ENCODE measurements at regions not wholly inside any gene's neighbourhood (a gene's known extent, or its start where the extent isn't known, plus 50 kb on each side); places are given as distances from the start of the nearest gene placed in this dataset.

GRCh38 chr2:45182667-45183295 is 173.5 kb upstream of the SIX2 start:
- FAIRE-seq (no peak), DNase-seq (ENCODE audit: low spot score in 2 of 2) (no peak)

DNA sequence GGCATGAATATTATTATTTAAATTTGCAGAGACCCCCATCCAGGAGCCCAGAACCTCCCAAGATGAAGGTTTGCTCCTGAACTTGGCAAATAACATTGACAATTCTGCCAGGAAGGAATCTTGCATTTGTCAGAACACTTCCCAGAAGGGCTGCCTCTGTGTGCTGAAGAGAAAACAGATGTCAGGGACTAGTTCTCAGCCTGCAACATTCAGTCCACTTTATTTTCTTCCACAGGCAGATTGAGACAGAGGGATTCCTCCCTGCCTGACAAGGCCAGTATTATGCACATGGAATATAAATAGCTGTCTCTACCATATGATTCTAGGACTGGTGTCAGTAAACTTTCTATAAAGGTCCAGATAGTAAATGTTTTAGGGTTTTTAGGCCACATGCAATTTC is 171.5 kb upstream of the SIX2 start:
- DNase-seq (ENCODE audit: low spot score in 2 of 2) (no peak), FAIRE-seq (no peak)

DNA sequence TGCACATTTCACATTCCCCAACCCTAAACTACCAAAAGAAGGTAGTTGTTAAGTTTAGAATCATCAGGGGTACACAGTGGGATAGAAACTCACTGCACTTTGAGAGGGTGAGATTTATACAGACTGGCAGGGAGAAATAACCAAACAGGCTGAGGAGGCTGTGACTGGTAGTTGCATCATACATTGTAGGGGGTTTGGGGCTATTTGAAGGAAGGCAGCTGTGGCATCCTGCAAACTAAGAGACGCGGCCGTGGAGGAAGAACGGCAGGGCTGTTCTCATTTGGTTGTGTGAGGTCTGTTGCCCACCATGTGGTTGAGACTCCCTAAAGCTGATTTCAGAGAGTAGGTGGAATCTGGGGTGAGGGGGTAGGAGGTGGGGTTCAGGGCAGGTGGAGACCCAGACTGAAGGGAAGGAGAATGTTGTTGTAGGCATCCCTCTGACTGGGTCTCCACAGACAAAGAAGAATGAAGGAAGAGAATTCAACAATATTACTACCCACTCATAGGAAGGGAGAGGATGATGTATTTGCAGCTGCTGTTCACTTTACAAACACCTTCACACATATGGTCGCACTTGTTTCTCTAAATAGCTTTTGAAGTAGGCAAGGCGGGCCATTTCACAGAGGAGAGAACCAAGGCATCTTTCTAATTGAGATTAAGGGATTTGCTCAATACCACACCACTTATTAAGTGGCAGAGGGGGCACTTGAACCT is 170.9 kb upstream of the SIX2 start:
- DNase-seq (ENCODE audit: low spot score in 2 of 2) (no peak), FAIRE-seq (no peak)

DNA sequence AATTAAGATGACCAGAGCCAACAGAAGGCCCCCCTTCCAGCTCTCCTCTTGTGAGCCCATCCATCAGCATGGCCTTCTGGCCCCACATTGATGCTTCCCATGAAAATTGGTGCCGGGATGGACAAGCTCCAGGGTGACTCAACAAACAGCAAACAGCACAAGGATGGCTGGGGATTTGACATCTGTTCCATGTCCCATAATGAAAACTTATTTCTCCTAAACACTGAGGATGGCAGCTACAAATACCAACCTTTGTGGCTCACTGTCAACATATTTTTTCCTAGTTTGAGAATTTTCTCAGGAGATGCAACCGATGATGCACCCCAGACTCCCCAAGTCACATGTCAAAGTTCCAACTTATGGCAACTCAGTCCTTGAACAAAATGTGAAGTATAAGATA is 169.6 kb upstream of the SIX2 start:
- DNase-seq (ENCODE audit: low spot score in 2 of 2): no peak
- no peak for FAIRE-seq

DNA sequence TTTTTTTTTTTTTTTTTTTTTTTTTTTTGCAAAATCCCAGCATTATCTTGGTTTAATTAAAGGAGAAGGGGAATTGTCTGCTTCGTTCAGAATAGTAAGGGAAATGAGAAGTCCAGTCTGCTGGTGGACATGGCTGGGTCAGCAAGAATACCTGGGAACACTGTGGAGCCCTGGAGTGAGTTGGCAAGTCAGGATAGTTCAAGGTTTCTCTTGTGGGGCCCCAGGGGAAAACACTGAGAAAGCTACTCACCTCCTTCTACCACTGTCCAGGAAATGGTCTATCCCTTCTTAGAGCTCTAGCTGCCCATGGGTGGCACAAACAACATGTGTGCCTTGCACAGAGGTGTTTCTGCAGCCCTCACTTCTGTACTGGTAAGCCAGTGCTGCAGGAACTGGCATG is 169.1 kb upstream of the SIX2 start:
- FAIRE-seq: no peak
- DNase-seq (ENCODE audit: low spot score in 2 of 2): no peak

GRCh38 chr2:45177870-45178269 is 168.6 kb upstream of the SIX2 start:
- no peak for DNase-seq (ENCODE audit: low spot score in 2 of 2)
- no peak for FAIRE-seq

DNA sequence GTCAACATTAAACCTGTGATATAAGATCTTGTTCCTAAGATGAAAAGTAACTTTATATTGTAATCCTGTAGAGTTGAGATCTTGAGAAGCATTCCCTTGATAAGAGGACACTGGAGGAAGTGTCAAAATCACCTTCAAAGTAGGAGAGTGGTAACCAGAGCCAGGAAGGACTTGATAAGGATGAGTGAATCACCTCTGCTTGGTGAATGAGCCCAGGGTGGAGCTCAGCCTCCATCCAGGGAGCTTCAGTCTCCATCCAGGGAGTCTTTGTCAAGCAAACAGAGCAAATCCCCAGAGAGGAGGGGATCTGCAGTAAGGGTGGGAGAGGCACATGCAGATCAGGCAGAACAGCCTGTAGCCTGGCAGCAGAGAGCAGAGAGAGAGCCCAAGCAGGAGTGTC is 167.1 kb upstream of the SIX2 start:
- DNase-seq (ENCODE audit: low spot score in 2 of 2) (no peak), FAIRE-seq (no peak)

- FAIRE-seq (no peak), DNase-seq (ENCODE audit: low spot score in 2 of 2) (no peak)
Observed at GRCh38 chr2:45173513-45173912, 164.3 kb upstream of the SIX2 start.

DNA sequence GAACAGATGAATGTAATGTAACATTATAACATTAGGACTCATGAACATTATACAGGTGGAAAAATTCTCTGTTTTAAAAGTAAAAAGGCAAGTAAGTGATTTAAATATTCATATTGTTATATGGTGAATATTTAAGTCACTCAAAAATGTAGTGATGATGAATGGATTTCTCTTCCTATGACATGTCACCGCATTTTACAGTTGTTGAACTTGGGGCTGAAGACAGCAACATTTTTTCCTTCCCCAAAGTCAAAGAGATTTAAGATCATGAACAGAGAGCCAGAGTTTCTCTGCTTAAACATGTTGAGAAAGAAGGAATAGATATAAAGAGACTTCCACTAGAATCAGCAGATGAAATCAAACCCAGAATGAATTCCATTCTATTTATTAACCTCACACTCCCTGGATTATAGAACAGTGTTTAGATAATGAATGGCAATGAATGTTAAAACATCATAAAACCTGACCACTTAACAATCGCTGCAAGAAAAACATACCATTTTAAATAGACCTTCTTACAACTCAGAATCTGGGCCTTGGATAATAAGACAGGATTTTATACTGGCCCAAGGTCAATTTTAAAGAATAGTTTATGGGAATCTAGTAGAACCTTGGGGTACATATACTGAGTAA is 163.6 kb upstream of the SIX2 start:
- FAIRE-seq (no peak), DNase-seq (ENCODE audit: low spot score in 2 of 2) (no peak)

- no peak for FAIRE-seq
- DNase-seq (ENCODE audit: low spot score in 2 of 2): no peak
Observed at GRCh38 chr2:45172142-45172541, 162.9 kb upstream of the SIX2 start.

DNA sequence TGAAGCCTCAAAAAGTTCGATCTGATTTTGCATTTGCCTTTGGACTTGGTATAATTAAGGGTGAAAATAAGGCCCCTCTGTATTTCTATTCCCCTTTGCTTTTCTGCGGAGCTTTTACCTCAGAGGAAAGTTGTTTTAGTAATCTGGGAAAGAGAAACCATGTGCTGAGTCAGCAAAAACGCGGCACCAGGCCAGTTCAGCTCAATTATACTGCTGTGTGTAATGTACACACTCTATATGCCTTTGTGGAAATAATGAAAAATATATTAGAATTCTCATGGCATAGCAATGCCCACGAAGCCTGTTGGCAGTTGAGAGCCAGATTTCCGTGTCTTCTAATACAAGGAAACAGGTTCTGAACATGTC is 161.9 kb upstream of the SIX2 start:
- DNase-seq (ENCODE audit: low spot score in 2 of 2): no peak

DNA sequence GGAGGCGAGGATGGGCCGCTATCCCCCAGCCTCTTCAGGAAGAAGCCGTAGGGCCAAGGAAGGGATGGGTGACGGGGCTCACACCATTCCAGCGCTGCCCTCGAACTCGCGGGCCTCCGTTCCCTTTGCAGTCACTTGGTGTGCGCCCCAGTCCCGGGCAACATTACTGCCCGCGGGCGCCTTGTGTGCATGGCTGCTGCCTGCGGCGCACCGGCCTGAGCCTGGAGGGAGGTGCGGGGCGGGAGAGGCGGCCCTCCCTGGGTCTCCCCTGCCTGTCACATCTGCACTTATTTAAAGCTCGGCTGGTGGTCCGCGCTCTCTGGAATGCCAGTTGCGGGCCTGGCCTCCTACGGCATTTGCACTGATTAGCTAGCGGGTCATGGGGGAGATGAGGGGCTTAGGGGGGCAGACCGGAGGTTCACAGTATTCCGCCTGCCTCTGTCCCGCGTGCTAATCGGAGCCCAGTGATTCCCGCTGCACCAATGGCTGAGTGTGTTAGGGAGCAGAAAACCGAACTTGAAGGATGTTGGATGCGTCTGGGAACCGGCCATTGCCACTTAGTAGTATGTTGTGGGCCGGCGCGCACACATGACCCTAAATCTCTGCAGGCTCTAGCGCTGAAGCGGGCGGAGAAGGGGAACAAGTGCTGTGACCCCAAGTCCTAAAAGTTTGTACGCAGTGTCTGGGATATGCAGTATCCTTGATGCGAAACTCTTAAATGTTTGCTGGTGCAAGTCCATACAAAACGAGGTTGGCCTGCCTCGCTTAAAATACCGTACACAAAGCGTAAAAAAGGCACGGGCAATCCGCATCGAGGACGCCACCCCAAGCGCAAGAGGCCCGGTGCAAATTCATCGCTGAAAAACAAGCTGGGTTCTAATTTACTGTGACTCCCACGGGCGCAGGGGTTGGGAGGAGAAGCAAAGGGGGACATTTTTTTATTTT is 161.2 kb upstream of the SIX2 start:
- no peak for DNase-seq (ENCODE audit: low spot score in 2 of 2)
- no peak for FAIRE-seq

More for the DNA sequence above, 161.9 kb upstream of the SIX2 start:
- FAIRE-seq: no peak

- DNase-seq (ENCODE audit: low spot score in 2 of 2) (peak; percentile 22 to 26), FAIRE-seq (no peak)
Observed at GRCh38 chr2:45169339-45170190, 160.3 kb upstream of the SIX2 start.

DNA sequence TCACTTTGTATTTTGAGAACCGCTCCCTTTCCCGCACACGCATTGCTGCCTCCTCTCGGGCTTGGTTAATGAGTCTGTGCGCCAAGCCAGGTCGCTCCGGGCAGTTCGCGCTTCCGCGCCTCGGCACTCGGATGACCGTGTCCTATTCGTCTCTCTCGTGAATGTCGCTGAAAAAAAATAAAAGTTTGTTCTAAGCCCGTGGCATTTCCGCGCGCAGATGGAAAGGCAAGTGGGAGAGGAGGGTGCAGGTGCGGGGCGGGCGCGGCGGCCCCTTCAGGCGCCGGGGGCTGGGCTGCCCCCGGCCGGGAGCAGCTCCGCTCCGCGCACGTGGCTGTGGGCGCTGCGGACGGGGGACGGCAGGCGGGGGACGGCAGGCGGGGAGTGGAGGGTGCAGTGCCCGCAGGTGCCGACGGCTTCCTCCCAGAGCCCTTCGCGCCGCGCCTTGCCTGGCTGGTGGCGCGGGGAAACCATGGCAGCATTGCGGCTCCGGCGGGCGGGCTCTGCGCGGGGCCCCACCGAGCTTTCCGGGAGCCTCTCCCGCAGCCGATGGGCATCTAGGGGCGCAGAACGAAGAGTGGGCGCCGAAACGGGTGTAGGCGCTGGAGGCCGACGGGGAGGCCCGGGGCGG is 159.6 kb upstream of the SIX2 start:
- FAIRE-seq (no peak), DNase-seq (ENCODE audit: low spot score in 2 of 2) (peak; percentile 13 to 33)

DNA sequence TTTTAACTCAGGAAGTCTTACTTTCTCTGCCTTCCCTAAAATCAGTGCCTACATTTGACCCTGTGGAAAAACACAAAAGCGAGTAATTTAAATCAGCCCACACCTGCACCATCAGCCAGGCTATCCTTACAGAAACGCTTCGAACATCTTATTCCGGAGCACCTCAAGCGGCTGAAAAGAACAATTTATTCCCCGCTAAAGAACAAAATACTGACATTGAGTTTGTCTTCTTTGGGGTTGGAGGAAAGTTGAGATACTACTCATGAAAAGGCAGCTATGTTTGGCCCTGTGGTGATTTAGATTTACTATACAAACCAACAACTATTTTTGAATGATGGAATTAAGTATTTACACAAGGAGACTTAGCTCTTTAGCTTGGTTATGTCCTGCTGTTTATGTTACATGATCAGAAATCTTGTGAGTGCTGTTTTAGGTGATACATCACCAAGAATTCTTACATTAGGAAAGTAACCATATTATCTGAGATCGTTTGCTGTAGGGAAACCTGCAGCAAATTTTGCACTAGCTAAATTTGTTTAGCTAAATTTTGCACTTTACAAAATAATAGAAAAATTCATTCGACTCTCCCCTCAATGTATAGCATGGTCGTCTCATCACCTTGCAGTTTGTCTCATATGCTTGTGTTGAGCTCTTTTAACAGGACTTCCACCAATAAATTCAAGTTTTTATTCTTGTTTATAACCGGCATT is 158.8 kb upstream of the SIX2 start:
- FAIRE-seq: no peak

DNA sequence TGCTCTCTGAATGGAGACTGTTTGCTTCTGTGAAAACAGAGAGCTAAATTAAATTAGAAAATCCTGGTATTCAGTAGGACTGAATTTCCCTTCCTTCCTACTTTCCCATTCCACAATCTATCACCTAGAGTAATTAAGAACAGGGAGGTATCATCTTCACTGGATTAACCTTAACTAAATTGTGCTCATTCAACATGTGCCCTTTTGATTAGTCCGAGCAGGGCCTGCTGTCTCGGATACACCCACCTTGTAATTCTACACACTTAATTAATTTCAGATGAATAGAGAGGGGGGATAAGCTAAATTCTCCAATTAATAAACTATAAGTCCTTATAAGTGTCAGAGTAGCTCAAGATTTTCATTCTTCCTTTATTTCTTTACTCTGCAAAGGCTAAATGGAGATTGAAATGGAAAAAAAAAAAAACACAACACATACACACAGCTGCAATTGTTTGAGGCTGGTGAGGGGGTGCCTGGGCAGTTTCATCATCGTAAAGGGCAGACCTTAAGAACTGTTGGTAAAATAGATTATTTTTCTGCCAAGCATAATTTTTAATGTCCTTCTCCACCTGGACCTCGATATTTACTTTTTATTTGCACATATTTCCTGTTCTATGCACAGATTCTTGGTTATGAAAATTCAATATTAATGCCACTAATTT is 157.1 kb upstream of the SIX2 start:
- DNase-seq (ENCODE audit: low spot score in 2 of 2) (no peak), FAIRE-seq (no peak)

More for the DNA sequence above, 158.8 kb upstream of the SIX2 start:
- DNase-seq (ENCODE audit: low spot score in 2 of 2): no peak

- DNase-seq (ENCODE audit: low spot score in 2 of 2): no peak
- FAIRE-seq: no peak
Observed at GRCh38 chr2:45162711-45163110, 153.5 kb upstream of the SIX2 start.

DNA sequence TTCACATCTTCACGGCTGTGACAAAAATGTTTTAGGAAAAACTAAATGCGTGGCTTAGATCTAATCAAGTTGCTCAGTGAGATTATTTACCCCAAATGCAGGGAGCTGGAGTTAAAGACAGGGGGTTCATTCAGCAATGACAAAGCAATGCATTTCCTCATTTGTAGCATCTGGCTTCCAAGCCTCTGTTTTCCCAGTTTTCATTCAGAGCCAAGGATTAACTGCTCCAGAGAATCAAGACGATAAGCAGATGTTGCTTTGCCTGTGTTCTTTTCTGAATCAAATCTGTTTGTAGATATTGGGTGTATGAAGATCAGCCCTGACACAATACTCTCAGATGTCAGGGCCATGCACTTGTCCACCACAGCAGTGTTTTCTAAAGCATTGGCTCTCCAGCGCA is 147.4 kb upstream of the SIX2 start:
- FAIRE-seq: no peak

More for the DNA sequence above, 147.4 kb upstream of the SIX2 start:
- no peak for DNase-seq (ENCODE audit: low spot score in 2 of 2)

Measured in frontal cortex (tissue), 3 donors.